ENCODE measurements at regions not wholly inside any gene's neighbourhood (a gene's known extent, or its start where the extent isn't known, plus 50 kb on each side); places are given as distances from the start of the nearest gene placed in this dataset.
"Not testable (repeated sequence)": the region's sequence is repeated elsewhere in the genome, so short reads cannot be mapped to it uniquely, and the experiment has no call there.

DNA sequence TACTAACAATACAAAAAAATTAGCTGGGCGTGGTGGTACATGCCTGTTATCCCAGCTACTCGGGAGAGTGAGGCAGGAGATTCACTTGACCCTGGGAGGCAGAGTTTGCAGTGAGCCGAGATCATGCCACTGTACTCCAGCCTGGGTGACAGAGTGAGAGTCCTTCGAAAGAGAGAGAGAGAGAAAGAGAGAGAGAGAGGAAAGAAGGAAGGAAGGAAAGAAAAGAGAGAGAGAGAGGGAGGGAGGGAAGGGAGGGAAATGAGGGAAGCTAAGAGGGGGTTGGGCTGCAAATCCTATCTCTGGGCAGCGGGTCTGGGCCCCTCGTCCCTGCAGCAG is 59.9 kb upstream of the TFRC start:
- Histone ChIP-seq H3K4me1 (no peaks in the 10 kb centered on the region), H3K36me3 (no peaks in the 10 kb centered on the region)

GRCh38 chr3:196141052-196141865 is 59.4 kb upstream of the TFRC start:
- H3K9me3 ChIP-seq = no peaks in the 10 kb centered on the region
- no peak overlapping the region for H3K4me3 ChIP-seq (ENCODE audit: low read depth, low read length)
- DNase-seq = no peak
- no peak for TF ChIP-seq CTCF (IDR thresholded peaks at IDR 0.05; ENCODE audit: low read depth, low read length)
- H3K4me1 ChIP-seq = no peaks in the 10 kb centered on the region
- H3K36me3 ChIP-seq = no peaks in the 10 kb centered on the region
- H3K27me3 ChIP-seq = no peaks in the 10 kb centered on the region

More for the DNA sequence above, 59.9 kb upstream of the TFRC start:
- TF ChIP-seq CTCF (IDR thresholded peaks at IDR 0.05; ENCODE audit: low read depth, low read length) = no peak
- Histone ChIP-seq H3K4me3 (ENCODE audit: low read depth, low read length) (no peak overlapping the region), H3K27me3 (no peaks in the 10 kb centered on the region), H3K9me3 (no peaks in the 10 kb centered on the region)
- DNase-seq = no peak

- Histone ChIP-seq H3K9me3 (no peaks in the 10 kb centered on the region), H3K27me3 (no peaks in the 10 kb centered on the region), H3K36me3 (no peaks in the 10 kb centered on the region), H3K4me1 (no peaks in the 10 kb centered on the region; the same call in 1 of the 2 replicates), H3K4me3 (ENCODE audit: low read depth, low read length) (no peak overlapping the region)
- DNase-seq = no peak
- no peak for TF ChIP-seq CTCF (IDR thresholded peaks at IDR 0.05; ENCODE audit: low read depth, low read length)
These were observed 58.3 kb upstream of the TFRC start for GRCh38 chr3:196140224-196140623.

DNA sequence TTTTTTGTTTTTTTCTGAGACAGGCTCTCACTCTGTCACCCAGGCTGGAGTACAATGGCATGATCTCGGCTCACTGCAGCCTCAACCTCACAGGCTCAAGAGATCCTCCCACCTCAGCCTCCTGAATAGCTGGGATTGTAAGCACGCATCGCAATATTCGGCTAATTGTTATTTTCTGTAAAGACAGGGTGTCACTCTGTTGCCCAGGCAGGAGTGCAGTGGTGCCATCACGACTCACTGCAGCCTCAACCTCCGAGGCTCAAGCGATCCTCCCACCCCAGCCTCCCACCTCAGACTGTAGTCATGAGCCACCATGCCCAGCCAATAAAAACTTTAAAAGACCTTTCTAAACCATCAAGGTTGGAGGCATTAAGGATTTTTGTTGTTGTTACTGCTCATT is 57.4 kb upstream of the TFRC start:
- Histone ChIP-seq H3K4me3 (ENCODE audit: low read depth, low read length) (no peak overlapping the region), H3K36me3 (no peaks in the 10 kb centered on the region), H3K9me3 (no peaks in the 10 kb centered on the region), H3K27me3 (no peaks in the 10 kb centered on the region), H3K4me1 (no peaks in the 10 kb centered on the region; the same call in 1 of the 2 replicates)
- DNase-seq = no peak
- TF ChIP-seq CTCF (IDR thresholded peaks at IDR 0.05; ENCODE audit: low read depth, low read length) = no peak

- peak; percentile 39 for DNase-seq
- Histone ChIP-seq H3K4me3 (ENCODE audit: low read depth, low read length) (no peak overlapping the region), H3K4me1 (no peaks in the 10 kb centered on the region; the same call in 1 of the 2 replicates), H3K9me3 (no peaks in the 10 kb centered on the region), H3K27me3 (no peaks in the 10 kb centered on the region), H3K36me3 (no peaks in the 10 kb centered on the region)
- TF ChIP-seq CTCF (IDR thresholded peaks at IDR 0.05; ENCODE audit: low read depth, low read length) = no peak
These were observed 56.8 kb upstream of the TFRC start for GRCh38 chr3:196138482-196139254.

DNA sequence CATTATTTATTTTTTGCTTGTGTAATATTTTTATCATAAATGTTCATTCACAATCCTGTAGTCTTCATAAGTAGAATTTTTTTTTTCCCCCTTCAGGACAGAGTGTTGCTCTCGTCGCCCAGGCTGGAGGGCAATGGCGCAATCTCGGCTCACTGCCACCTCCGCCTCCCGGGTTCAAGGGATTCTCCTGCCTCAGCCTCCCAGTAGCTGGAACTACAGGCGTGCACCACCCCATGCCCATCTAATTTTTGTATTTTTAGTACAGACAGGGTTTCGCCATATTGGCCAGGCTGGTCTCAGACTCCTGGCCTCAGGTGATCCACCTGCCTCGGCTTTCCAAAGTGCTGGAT is 54.7 kb upstream of the TFRC start:
- not testable (repeated sequence) for H3K4me3 ChIP-seq (ENCODE audit: low read depth, low read length); H3K36me3 ChIP-seq; H3K27me3 ChIP-seq; H3K9me3 ChIP-seq; H3K4me1 ChIP-seq; DNase-seq
